ENCODE measurements at regions not wholly inside any gene's neighbourhood (a gene's known extent, or its start where the extent isn't known, plus 50 kb on each side); places are given as distances from the start of the nearest gene placed in this dataset.

DNA sequence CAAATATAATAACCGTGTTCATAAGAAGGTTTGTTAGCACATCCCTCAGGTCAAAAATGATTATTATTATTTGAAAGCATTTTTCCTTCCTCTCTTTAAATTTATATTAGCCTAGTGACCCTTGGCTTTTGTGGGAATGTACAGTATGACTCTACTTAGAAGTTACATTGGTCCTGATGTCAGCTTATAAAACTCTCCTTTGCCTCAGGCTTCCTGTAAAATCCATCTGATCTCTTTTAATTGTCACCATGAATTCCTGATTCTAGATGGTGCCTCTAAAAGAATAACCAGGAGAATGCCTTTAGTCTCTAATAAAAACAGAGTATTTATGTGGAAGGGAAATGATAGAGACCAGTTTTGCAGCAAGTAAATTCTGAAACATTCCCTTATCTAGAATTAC lies 1134.4 kb downstream of the XPNPEP1 start:
- H3K27ac ChIP-seq (ENCODE audit: low read depth, low read length): no peak overlapping the region
- peaks cover 15 to 20% of the 10 kb centered on the region in 2 donors for H3K9me3 ChIP-seq (ENCODE audit: control insufficient read depth in 1 of 2, low read length in 2 of 2)
- H3K4me3 ChIP-seq (ENCODE audit: low read depth in 1 of 2, low read length in 2 of 2): no peak overlapping the region
- H3K36me3 ChIP-seq (ENCODE audit: control insufficient read depth in 1 of 2, insufficient read depth in 2 of 2, low read length in 2 of 2): no peaks in the 10 kb centered on the region
- no peaks in the 10 kb centered on the region for H3K4me1 ChIP-seq (ENCODE audit: control insufficient read depth in 1 of 2, insufficient read depth in 2 of 2, low read length in 2 of 2)
- H3K9ac ChIP-seq (ENCODE audit: low read depth in 1 of 2, low read length in 2 of 2): no peak overlapping the region
- H3K27me3 ChIP-seq (ENCODE audit: control insufficient read depth in 1 of 2, insufficient read depth in 2 of 2, low read length in 2 of 2): no peaks in the 10 kb centered on the region

DNA sequence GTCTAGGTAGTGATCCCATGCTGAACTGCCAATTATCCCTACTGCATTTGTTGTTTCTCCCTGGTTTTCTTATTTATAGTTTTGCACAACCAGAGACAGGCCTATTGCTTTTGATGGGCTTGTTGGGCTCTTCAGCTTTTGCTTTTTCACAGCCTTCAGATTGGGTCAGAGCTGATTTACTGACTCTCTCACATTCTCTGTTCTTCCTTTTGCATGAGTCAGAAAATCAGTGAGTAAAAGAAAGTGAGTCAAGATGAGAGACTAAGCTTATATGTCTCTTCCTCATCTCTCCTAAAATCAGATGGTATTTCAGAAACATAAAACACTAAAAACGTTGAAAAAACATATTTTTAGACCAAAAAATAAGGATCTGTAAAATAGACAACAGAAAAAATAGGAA lies 1135.4 kb downstream of the XPNPEP1 start:
- H3K4me3 ChIP-seq (ENCODE audit: low read depth in 1 of 2, low read length in 2 of 2): no peak overlapping the region
- no peak overlapping the region for H3K9ac ChIP-seq (ENCODE audit: low read depth in 1 of 2, low read length in 2 of 2)
- no peaks in the 10 kb centered on the region for H3K4me1 ChIP-seq (ENCODE audit: control insufficient read depth in 1 of 2, insufficient read depth in 2 of 2, low read length in 2 of 2)
- no peaks in the 10 kb centered on the region for H3K36me3 ChIP-seq (ENCODE audit: control insufficient read depth in 1 of 2, insufficient read depth in 2 of 2, low read length in 2 of 2)
- H3K27me3 ChIP-seq (ENCODE audit: control insufficient read depth in 1 of 2, insufficient read depth in 2 of 2, low read length in 2 of 2): no peaks in the 10 kb centered on the region
- H3K9me3 ChIP-seq (ENCODE audit: control insufficient read depth in 1 of 2, low read length in 2 of 2): peaks cover 18 to 28% of the 10 kb centered on the region in 2 donors
- no peak overlapping the region for H3K27ac ChIP-seq (ENCODE audit: low read depth, low read length)

DNA sequence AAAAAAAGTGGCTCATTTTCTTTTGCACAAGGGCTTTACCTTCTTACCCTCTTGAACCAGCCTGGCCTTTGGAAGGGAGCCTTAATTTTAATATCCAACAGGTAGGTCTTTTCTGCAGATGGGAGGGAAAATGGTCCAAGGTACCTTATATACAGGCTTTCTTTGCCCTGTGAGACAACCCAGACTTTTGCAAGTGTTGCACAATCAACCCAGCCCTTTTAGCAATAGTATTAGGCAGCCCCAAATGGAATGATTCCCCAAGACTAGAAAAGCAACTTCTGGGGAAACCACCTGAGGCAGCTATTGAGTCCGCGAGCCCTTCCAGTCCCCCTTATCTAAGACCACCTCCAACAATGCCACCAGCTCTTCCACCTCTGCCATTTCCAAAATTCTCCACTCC lies 1138.3 kb downstream of the XPNPEP1 start:
- Histone ChIP-seq H3K9me3 (ENCODE audit: control insufficient read depth in 1 of 2, low read length in 2 of 2) (peaks cover 18 to 35% of the 10 kb centered on the region in 2 donors), H3K9ac (ENCODE audit: low read depth in 1 of 2, low read length in 2 of 2) (no peak overlapping the region), H3K4me1 (ENCODE audit: control insufficient read depth in 1 of 2, insufficient read depth in 2 of 2, low read length in 2 of 2) (no peaks in the 10 kb centered on the region), H3K27me3 (ENCODE audit: control insufficient read depth in 1 of 2, insufficient read depth in 2 of 2, low read length in 2 of 2) (no peaks in the 10 kb centered on the region), H3K4me3 (ENCODE audit: low read depth in 1 of 2, low read length in 2 of 2) (no peak overlapping the region), H3K27ac (ENCODE audit: low read depth, low read length) (no peak overlapping the region), H3K36me3 (ENCODE audit: control insufficient read depth in 1 of 2, insufficient read depth in 2 of 2, low read length in 2 of 2) (no peaks in the 10 kb centered on the region)

DNA sequence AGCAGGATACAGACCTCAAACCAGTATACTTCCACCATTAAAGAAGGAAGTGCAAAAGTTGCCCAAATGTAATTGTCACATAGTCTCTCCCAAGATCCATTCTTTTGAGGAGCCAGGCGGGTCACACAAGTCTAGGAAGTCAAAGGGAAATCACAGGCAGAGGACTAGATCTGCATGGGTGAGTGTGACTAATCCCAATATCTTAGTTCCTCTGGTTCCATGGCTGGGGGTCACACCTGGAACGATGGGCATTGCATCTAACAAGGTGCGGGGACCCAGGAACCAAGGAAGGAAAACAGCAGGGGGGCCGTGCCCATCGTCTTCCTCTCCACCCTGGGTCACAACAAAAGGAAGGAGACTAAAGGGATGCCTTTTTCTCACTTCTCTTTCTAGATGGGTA lies 1138.8 kb downstream of the XPNPEP1 start:
- Histone ChIP-seq H3K9ac (ENCODE audit: low read depth in 1 of 2, low read length in 2 of 2) (no peak overlapping the region), H3K9me3 (ENCODE audit: control insufficient read depth in 1 of 2, low read length in 2 of 2) (peaks cover 18 to 35% of the 10 kb centered on the region in 2 donors), H3K4me1 (ENCODE audit: control insufficient read depth in 1 of 2, insufficient read depth in 2 of 2, low read length in 2 of 2) (no peaks in the 10 kb centered on the region), H3K4me3 (ENCODE audit: low read depth in 1 of 2, low read length in 2 of 2) (no peak overlapping the region), H3K27ac (ENCODE audit: low read depth, low read length) (no peak overlapping the region), H3K27me3 (ENCODE audit: control insufficient read depth in 1 of 2, insufficient read depth in 2 of 2, low read length in 2 of 2) (no peaks in the 10 kb centered on the region), H3K36me3 (ENCODE audit: control insufficient read depth in 1 of 2, insufficient read depth in 2 of 2, low read length in 2 of 2) (no peaks in the 10 kb centered on the region)

DNA sequence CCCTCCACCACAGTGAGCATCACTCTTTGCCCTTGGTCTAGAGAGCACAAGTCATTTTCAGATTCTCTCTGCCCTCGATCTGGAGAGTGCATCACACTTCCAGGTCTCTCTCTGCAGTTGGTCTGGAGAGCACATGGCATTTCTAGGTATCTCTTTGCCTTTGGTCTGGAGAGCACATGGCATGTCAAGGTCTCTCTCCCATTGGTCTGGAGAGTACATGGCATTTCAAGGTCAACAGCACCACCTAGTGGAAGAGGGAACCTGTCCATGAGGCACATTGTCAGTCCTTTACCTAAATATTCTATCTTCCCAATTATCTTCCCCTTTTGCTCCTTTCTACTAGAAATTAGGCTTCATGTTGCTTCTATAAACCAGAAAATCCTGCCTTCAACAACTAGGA lies 1139.4 kb downstream of the XPNPEP1 start:
- no peaks in the 10 kb centered on the region for H3K4me1 ChIP-seq (ENCODE audit: control insufficient read depth in 1 of 2, insufficient read depth in 2 of 2, low read length in 2 of 2)
- H3K27ac ChIP-seq (ENCODE audit: low read depth, low read length): no peak overlapping the region
- no peak overlapping the region for H3K4me3 ChIP-seq (ENCODE audit: low read depth in 1 of 2, low read length in 2 of 2)
- H3K9ac ChIP-seq (ENCODE audit: low read depth in 1 of 2, low read length in 2 of 2): no peak overlapping the region
- H3K36me3 ChIP-seq (ENCODE audit: control insufficient read depth in 1 of 2, insufficient read depth in 2 of 2, low read length in 2 of 2): no peaks in the 10 kb centered on the region
- no peaks in the 10 kb centered on the region for H3K27me3 ChIP-seq (ENCODE audit: control insufficient read depth in 1 of 2, insufficient read depth in 2 of 2, low read length in 2 of 2)
- H3K9me3 ChIP-seq (ENCODE audit: control insufficient read depth in 1 of 2, low read length in 2 of 2): peaks cover 18 to 35% of the 10 kb centered on the region in 2 donors

DNA sequence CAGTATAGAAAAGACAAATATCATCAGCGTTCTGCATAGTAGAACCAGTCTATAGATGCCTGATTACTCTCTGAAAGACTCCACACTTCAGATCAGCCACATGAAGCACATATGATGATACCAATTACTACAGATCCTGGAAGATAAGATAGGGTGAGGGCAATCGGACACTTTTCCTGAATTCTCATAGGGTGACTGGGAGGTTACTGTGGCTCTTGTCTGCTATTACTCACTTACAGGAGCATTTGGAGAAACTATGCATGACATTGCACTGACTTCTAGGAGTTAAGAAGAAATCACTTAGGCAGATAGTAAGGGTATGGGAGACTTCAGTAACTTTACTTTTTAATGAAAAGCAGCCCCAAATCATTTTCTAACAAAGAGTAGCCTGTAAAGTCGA lies 1140.9 kb downstream of the XPNPEP1 start:
- Histone ChIP-seq H3K27me3 (ENCODE audit: control insufficient read depth in 1 of 2, insufficient read depth in 2 of 2, low read length in 2 of 2) (no peaks in the 10 kb centered on the region), H3K27ac (ENCODE audit: low read depth, low read length) (no peak overlapping the region)

DNA sequence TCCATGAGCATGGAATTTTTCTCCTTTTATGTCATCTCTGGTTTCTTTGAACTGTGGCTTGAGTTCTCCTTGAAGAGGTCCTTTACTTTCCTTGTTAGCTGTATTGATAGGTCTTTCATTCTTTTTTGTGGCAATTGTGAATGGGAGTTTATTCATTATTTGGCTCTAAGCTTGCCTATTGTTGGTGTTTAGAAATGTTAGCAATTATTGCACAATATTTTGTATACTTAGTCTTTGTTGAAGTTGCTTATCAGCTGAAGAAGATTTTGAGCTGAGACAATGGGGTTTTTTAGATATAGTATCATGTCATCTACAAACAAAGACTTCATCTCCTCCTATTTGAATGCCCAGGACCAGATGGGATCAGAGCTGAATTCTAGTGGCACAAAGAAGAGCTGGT lies 1143.8 kb downstream of the XPNPEP1 start:
- H3K27ac ChIP-seq (ENCODE audit: low read depth, low read length): no peak overlapping the region
- no peaks in the 10 kb centered on the region for H3K4me1 ChIP-seq (ENCODE audit: control insufficient read depth in 1 of 2, insufficient read depth in 2 of 2, low read length in 2 of 2)
- H3K9ac ChIP-seq (ENCODE audit: low read depth in 1 of 2, low read length in 2 of 2): no peak overlapping the region
- H3K36me3 ChIP-seq (ENCODE audit: control insufficient read depth in 1 of 2, insufficient read depth in 2 of 2, low read length in 2 of 2): no peaks in the 10 kb centered on the region
- H3K9me3 ChIP-seq (ENCODE audit: control insufficient read depth in 1 of 2, low read length in 2 of 2): peaks cover 9 to 21% of the 10 kb centered on the region in 2 donors
- no peaks in the 10 kb centered on the region for H3K27me3 ChIP-seq (ENCODE audit: control insufficient read depth in 1 of 2, insufficient read depth in 2 of 2, low read length in 2 of 2)
- no peak overlapping the region for H3K4me3 ChIP-seq (ENCODE audit: low read depth in 1 of 2, low read length in 2 of 2)

More for the DNA sequence above, 1140.9 kb downstream of the XPNPEP1 start:
- no peak overlapping the region for H3K9ac ChIP-seq (ENCODE audit: low read depth in 1 of 2, low read length in 2 of 2)
- no peak overlapping the region for H3K4me3 ChIP-seq (ENCODE audit: low read depth in 1 of 2, low read length in 2 of 2)
- no peaks in the 10 kb centered on the region for H3K4me1 ChIP-seq (ENCODE audit: control insufficient read depth in 1 of 2, insufficient read depth in 2 of 2, low read length in 2 of 2)
- H3K36me3 ChIP-seq (ENCODE audit: control insufficient read depth in 1 of 2, insufficient read depth in 2 of 2, low read length in 2 of 2): no peaks in the 10 kb centered on the region
- peaks cover 18 to 35% of the 10 kb centered on the region in 2 donors for H3K9me3 ChIP-seq (ENCODE audit: control insufficient read depth in 1 of 2, low read length in 2 of 2)

DNA sequence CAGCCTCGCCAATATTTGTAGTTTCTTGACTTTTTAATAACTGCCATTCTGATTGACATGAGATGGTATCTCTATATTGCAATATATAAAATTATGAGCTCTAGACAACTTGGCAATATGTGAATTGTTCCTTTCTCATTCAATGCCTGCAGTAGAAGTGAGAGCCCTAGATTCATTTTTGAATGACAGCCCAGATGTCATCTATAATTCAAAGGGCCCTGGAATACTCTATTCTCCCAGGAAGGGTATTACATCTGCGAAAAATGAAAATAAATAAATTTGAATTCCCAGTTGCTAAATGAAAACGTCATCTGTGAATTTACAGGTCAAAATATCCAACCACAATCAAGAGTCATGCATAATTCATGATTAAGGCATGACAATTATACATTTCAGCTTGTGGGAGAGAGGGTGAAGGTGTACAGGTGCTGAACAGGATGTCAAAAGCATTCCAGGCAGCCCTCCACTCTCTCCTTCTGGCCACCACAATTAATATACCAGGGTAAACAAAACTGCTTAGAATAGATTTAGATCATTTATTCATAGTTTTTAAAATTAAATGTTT lies 1147.3 kb downstream of the XPNPEP1 start:
- Histone ChIP-seq H3K27ac (ENCODE audit: low read depth, low read length) (no peak overlapping the region), H3K36me3 (ENCODE audit: control insufficient read depth in 1 of 2, insufficient read depth in 2 of 2, low read length in 2 of 2) (no peaks in the 10 kb centered on the region), H3K4me1 (ENCODE audit: control insufficient read depth in 1 of 2, insufficient read depth in 2 of 2, low read length in 2 of 2) (no peaks in the 10 kb centered on the region), H3K4me3 (ENCODE audit: low read depth in 1 of 2, low read length in 2 of 2) (no peak overlapping the region), H3K9me3 (ENCODE audit: control insufficient read depth in 1 of 2, low read length in 2 of 2) (no peaks in the 10 kb centered on the region), H3K27me3 (ENCODE audit: control insufficient read depth in 1 of 2, insufficient read depth in 2 of 2, low read length in 2 of 2) (no peaks in the 10 kb centered on the region), H3K9ac (ENCODE audit: low read depth in 1 of 2, low read length in 2 of 2) (no peak overlapping the region)

DNA sequence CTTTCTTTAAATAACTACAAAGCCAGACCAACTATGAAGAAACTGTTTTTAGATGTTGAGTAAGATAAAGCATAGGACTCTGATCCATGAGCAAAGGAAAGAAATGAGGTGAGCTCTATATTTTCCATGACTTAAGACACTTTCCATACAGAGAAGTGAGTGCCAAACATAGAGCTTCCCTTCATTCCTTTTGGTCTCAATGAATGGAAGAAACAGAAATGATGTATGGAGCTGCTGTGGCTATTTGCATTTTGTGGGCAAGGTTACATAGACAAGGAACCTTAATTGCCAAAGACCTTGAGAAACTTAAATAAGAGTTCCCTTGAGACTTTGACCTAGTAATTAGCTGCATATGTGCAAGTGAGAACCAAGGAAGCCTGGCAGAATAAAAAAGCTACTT lies 1152.2 kb downstream of the XPNPEP1 start:
- H3K36me3 ChIP-seq (ENCODE audit: control insufficient read depth in 1 of 2, insufficient read depth in 2 of 2, low read length in 2 of 2): no peaks in the 10 kb centered on the region
- H3K27ac ChIP-seq (ENCODE audit: low read depth, low read length): no peak overlapping the region
- no peaks in the 10 kb centered on the region for H3K27me3 ChIP-seq (ENCODE audit: control insufficient read depth in 1 of 2, insufficient read depth in 2 of 2, low read length in 2 of 2)
- no peak overlapping the region for H3K4me3 ChIP-seq (ENCODE audit: low read depth in 1 of 2, low read length in 2 of 2)
- H3K4me1 ChIP-seq (ENCODE audit: control insufficient read depth in 1 of 2, insufficient read depth in 2 of 2, low read length in 2 of 2): no peaks in the 10 kb centered on the region
- no peak overlapping the region for H3K9ac ChIP-seq (ENCODE audit: low read depth in 1 of 2, low read length in 2 of 2)
- H3K9me3 ChIP-seq (ENCODE audit: control insufficient read depth in 1 of 2, low read length in 2 of 2): no peaks in the 10 kb centered on the region

DNA sequence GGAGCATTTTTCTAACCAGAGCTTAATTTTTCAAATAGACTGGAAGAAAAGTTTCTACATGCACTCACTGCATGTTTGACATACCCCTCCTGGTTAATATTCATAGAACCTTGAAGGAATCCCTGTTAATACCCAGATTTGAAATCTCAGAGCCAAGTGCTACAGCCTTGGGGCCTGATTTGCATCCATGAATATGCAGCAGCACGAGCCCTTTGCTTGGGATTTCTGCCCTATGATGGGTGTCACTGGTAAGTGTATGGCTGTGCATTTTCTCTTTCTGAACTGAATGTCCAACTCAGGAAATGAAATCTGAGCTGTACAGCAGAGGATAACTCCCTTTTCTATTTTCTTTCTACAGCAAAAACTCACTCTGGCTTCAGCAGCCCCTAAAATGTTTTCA lies 1157.5 kb downstream of the XPNPEP1 start:
- Histone ChIP-seq H3K9ac (ENCODE audit: low read depth in 1 of 2, low read length in 2 of 2) (no peak overlapping the region), H3K4me1 (ENCODE audit: control insufficient read depth in 1 of 2, insufficient read depth in 2 of 2, low read length in 2 of 2) (no peaks in the 10 kb centered on the region), H3K27me3 (ENCODE audit: control insufficient read depth in 1 of 2, insufficient read depth in 2 of 2, low read length in 2 of 2) (no peaks in the 10 kb centered on the region), H3K4me3 (ENCODE audit: low read depth in 1 of 2, low read length in 2 of 2) (no peak overlapping the region), H3K36me3 (ENCODE audit: control insufficient read depth in 1 of 2, insufficient read depth in 2 of 2, low read length in 2 of 2) (no peaks in the 10 kb centered on the region), H3K9me3 (ENCODE audit: control insufficient read depth in 1 of 2, low read length in 2 of 2) (no peaks in the 10 kb centered on the region), H3K27ac (ENCODE audit: low read depth, low read length) (no peak overlapping the region)

DNA sequence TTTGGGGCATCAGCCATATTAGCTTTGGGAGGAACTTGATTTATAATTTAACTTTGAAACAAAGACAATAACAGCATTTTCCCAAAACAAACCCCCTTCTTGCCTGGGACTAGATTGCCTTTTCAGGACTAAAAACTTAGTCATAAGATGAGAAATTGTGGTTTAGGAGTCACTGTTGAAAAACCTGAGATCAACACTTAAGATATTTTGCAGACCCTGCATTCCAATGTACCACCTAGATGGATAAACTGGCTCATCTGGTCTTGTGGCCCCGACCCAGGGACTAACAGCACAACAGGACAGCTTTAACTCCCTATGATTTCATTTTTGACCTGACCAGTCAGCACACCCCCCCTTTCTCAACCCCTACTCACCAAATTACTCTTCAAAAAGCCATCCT lies 1165.4 kb downstream of the XPNPEP1 start:
- Histone ChIP-seq H3K4me1 (ENCODE audit: control insufficient read depth in 1 of 2, insufficient read depth in 2 of 2, low read length in 2 of 2) (no peaks in the 10 kb centered on the region), H3K36me3 (ENCODE audit: control insufficient read depth in 1 of 2, insufficient read depth in 2 of 2, low read length in 2 of 2) (no peaks in the 10 kb centered on the region), H3K9me3 (ENCODE audit: control insufficient read depth in 1 of 2, low read length in 2 of 2) (no peaks in the 10 kb centered on the region), H3K9ac (ENCODE audit: low read depth in 1 of 2, low read length in 2 of 2) (no peak overlapping the region), H3K27me3 (ENCODE audit: control insufficient read depth in 1 of 2, insufficient read depth in 2 of 2, low read length in 2 of 2) (no peaks in the 10 kb centered on the region), H3K27ac (ENCODE audit: low read depth, low read length) (no peak overlapping the region), H3K4me3 (ENCODE audit: low read depth in 1 of 2, low read length in 2 of 2) (no peak overlapping the region)

Data from duodenal mucosa (tissue), 2 donors.